WTC11 (cell line): ENCODE measurements at regions not wholly inside any gene's neighbourhood (a gene's known extent, or its start where the extent isn't known, plus 50 kb on each side); places are given as distances from the start of the nearest gene placed in this dataset.

Source experiments
- ATAC-seq: fragments of 200-7000 bp; cut with Tn5 transposase; 2 replicates; pipeline ENCODE4 v1.10.0; 2021; ENCODE audit warnings: mild to moderate bottlenecking, moderate library complexity
- CTCF ChIA-PET: fragments of 300-600 bp; sonication (Branson Sonifier 250); formaldehyde crosslinking; loops from one replicate; lab custom pipeline; 2021; ENCODE audit warnings: antibody characterized with exemption; lab: Charles Lee
- POLR2A ChIA-PET: fragments of 350-600 bp; sonication (Branson Sonifier 250); formaldehyde crosslinking; loops from one replicate; lab custom pipeline; 2021; ENCODE audit warnings: antibody characterized with exemption; lab: Charles Lee
- DNase-seq: peaks from one replicate; pipeline ENCODE4 v3.0.0; 2021; ENCODE audit warnings: low spot score
- H3K27ac Mint-ChIP-seq: 2 replicates; pipeline ENCODE4 v1.8.0; 2021; ENCODE audit warnings: mixed read lengths
- H3K27me3 Mint-ChIP-seq: 2 replicates; pipeline ENCODE4 v1.8.0; 2021; ENCODE audit warnings: low read depth, mild to moderate bottlenecking, moderate library complexity, mixed read lengths
- H3K36me3 Mint-ChIP-seq: 2 replicates; pipeline ENCODE4 v1.8.0; 2021; ENCODE audit warnings: mixed read lengths
- H3K4me1 Mint-ChIP-seq: 2 replicates; pipeline ENCODE4 v1.8.0; 2022; ENCODE audit warnings: mixed read lengths
- H3K4me3 Mint-ChIP-seq: 2 replicates; pipeline ENCODE4 v1.8.0; 2021; ENCODE audit warnings: mild to moderate bottlenecking, moderate library complexity, mixed read lengths
- H3K9me3 Mint-ChIP-seq: 2 replicates; pipeline ENCODE4 v1.8.0; 2021; ENCODE audit warnings: mixed read lengths
- GTF2I ChIP-seq: fragments of 250-450 bp; sonication (Bioruptor Pico); conservative IDR thresholded peaks from 2 replicates; pipeline ENCODE4 v1.4.0; 2021; ENCODE audit warnings: mild to moderate bottlenecking
- JAZF1 ChIP-seq: fragments of 250-450 bp; sonication (Bioruptor Pico); IDR thresholded peaks from 2 replicates; pipeline ENCODE4 v1.9.0; 2021; ENCODE audit warnings: moderate library complexity, mild to moderate bottlenecking, inconsistent platforms
- JUN ChIP-seq: sonication (generic); formaldehyde crosslinking; IDR thresholded peaks from 2 replicates; pipeline ENCODE4 v1.8.0; 2023; ENCODE audit warnings: mild to moderate bottlenecking, missing genetic modification reagents
- NR3C1 ChIP-seq: sonication (generic); formaldehyde crosslinking; conservative IDR thresholded peaks from 2 replicates; pipeline ENCODE4 v1.8.1; 2023; ENCODE audit warnings: low read depth, mild to moderate bottlenecking, missing genetic modification reagents
- PRRX2 ChIP-seq: fragments of 250-450 bp; sonication (Bioruptor Pico); IDR thresholded peaks from 2 replicates; pipeline ENCODE4 v1.8.0; 2021; ENCODE audit warnings: mild to moderate bottlenecking
- RORB ChIP-seq: fragments of 250-450 bp; sonication (Bioruptor Pico); IDR thresholded peaks from 2 replicates; pipeline ENCODE4 v1.9.0; 2021; ENCODE audit warnings: mild to moderate bottlenecking
- SMAD3 ChIP-seq: sonication (generic); formaldehyde crosslinking; IDR thresholded peaks from 2 replicates; pipeline ENCODE4 v1.8.0; 2022; ENCODE audit warnings: missing genetic modification reagents, mild to moderate bottlenecking, borderline replicate concordance
- SP1 ChIP-seq: sonication (generic); formaldehyde crosslinking; conservative IDR thresholded peaks from 2 replicates; pipeline ENCODE4 v1.8.1; 2022; ENCODE audit warnings: missing genetic modification reagents
- ZNF138 ChIP-seq: sonication (generic); formaldehyde crosslinking; conservative IDR thresholded peaks from 2 replicates; pipeline ENCODE4 v1.8.1; 2022; ENCODE audit warnings: mild to moderate bottlenecking, moderate library complexity, missing genetic modification reagents
- ZNF416 ChIP-seq: fragments of 250-450 bp; sonication (Bioruptor Pico); IDR thresholded peaks from 2 replicates; pipeline ENCODE4 v1.9.0; 2021; ENCODE audit warnings: mild to moderate bottlenecking, inconsistent platforms
- TF ChIP-seq, protein P1 (sequence below): sonication (generic); formaldehyde crosslinking; IDR thresholded peaks from 2 replicates; pipeline ENCODE4 v1.8.0; 2022; ENCODE audit warnings: mild to moderate bottlenecking, missing genetic modification reagents
- TF ChIP-seq, protein P2 (sequence below): sonication (generic); formaldehyde crosslinking; IDR thresholded peaks from 2 replicates; pipeline ENCODE4 v1.8.0; 2022; ENCODE audit warnings: missing genetic modification reagents
- TF ChIP-seq, protein P3 (sequence below): fragments of 250-450 bp; sonication (Bioruptor Pico); IDR thresholded peaks from 2 replicates; pipeline ENCODE4 v2.1.2; 2022; ENCODE audit warnings: mild to moderate bottlenecking, moderate library complexity
- TF ChIP-seq, protein P4 (sequence below): sonication (generic); formaldehyde crosslinking; IDR thresholded peaks from 2 replicates; pipeline ENCODE4 v1.8.1; 2023; ENCODE audit warnings: mild to moderate bottlenecking, missing genetic modification reagents
- TF ChIP-seq, protein P5 (sequence below): sonication (generic); formaldehyde crosslinking; conservative IDR thresholded peaks from 2 replicates; pipeline ENCODE4 v1.8.1; 2023; ENCODE audit warnings: mild to moderate bottlenecking, low read depth, missing genetic modification reagents, moderate library complexity
- TF ChIP-seq, protein P6 (sequence below): sonication (generic); formaldehyde crosslinking; IDR thresholded peaks from 2 replicates; pipeline ENCODE4 v1.8.0; 2023; ENCODE audit warnings: missing genetic modification reagents, mild to moderate bottlenecking, borderline replicate concordance
- TF ChIP-seq, protein P7 (sequence below): sonication (generic); formaldehyde crosslinking; IDR thresholded peaks from 2 replicates; pipeline ENCODE4 v1.8.1; 2023; ENCODE audit warnings: mild to moderate bottlenecking, missing genetic modification reagents, moderate library complexity
- TF ChIP-seq, protein P8 (sequence below): sonication (generic); formaldehyde crosslinking; IDR thresholded peaks from 2 replicates; pipeline ENCODE4 v1.8.1; 2022; ENCODE audit warnings: low read depth, missing genetic modification reagents, borderline replicate concordance

DNA sequence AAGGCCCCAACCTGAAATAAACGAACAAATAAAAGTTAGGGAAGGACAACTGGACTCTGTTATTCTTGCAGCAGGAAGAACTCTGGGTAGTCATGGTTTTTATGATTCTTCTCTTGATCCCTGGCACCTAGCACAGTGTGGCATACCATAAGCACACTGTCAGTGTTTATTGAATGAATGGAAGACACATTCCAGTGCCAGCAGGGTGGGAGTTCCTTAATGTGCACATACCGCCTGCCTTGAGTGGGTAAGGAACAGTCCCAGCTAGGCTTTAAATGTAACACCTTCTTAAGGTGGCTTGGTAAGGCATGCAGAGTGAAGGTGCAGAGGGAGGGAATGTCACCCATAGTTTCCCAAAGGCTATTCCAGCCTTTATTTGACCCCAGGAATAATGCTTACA is 162.9 kb upstream of the CEP162 start:
- ChIA-PET CTCF (interaction anchor here (1.3 kb wide), 1 partner anchor 9 kb away, joined by 3 read pairs; no protein-coding TSS in a partner anchor), POLR2A (no interaction called here)

DNA sequence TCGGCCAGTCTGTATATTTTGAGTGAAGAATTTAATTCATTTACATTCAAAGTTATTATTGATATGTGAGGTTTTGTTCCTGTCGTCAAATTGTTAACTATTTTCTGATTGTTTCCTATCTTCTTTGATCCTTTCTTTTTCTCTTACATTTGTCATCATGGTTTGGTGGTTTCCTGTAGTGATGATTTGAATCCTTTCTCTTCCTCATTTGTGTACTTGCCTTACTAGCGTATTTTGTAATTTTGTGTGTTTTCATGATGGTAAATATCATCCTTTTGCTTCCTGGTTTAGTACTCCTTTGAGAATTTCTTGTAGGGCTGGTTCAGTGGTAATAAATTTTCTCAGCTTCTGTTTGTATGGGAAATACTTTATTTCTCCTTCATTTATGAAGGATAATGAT is 151.7 kb upstream of the CEP162 start:
- Mint-ChIP-seq H3K4me3 (no peak overlapping the region), H3K27ac (no peak overlapping the region), H3K9me3 (peaks cover 19% of the 10 kb centered on the region), H3K4me1 (no peaks in the 10 kb centered on the region), H3K36me3 (no peaks in the 10 kb centered on the region), H3K27me3 (no peaks in the 10 kb centered on the region; the same call in 1 of the 2 replicates)
- TF ChIP-seq, protein P1, sequence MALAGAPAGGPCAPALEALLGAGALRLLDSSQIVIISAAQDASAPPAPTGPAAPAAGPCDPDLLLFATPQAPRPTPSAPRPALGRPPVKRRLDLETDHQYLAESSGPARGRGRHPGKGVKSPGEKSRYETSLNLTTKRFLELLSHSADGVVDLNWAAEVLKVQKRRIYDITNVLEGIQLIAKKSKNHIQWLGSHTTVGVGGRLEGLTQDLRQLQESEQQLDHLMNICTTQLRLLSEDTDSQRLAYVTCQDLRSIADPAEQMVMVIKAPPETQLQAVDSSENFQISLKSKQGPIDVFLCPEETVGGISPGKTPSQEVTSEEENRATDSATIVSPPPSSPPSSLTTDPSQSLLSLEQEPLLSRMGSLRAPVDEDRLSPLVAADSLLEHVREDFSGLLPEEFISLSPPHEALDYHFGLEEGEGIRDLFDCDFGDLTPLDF (CRISPR knock-in tag) = no peak
- no peak for TF ChIP-seq NR3C1 (CRISPR knock-in tag)
- TF ChIP-seq, protein P2, sequence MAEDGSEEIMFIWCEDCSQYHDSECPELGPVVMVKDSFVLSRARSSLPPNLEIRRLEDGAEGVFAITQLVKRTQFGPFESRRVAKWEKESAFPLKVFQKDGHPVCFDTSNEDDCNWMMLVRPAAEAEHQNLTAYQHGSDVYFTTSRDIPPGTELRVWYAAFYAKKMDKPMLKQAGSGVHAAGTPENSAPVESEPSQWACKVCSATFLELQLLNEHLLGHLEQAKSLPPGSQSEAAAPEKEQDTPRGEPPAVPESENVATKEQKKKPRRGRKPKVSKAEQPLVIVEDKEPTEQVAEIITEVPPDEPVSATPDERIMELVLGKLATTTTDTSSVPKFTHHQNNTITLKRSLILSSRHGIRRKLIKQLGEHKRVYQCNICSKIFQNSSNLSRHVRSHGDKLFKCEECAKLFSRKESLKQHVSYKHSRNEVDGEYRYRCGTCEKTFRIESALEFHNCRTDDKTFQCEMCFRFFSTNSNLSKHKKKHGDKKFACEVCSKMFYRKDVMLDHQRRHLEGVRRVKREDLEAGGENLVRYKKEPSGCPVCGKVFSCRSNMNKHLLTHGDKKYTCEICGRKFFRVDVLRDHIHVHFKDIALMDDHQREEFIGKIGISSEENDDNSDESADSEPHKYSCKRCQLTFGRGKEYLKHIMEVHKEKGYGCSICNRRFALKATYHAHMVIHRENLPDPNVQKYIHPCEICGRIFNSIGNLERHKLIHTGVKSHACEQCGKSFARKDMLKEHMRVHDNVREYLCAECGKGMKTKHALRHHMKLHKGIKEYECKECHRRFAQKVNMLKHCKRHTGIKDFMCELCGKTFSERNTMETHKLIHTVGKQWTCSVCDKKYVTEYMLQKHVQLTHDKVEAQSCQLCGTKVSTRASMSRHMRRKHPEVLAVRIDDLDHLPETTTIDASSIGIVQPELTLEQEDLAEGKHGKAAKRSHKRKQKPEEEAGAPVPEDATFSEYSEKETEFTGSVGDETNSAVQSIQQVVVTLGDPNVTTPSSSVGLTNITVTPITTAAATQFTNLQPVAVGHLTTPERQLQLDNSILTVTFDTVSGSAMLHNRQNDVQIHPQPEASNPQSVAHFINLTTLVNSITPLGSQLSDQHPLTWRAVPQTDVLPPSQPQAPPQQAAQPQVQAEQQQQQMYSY (CRISPR knock-in tag) = no peak
- TF ChIP-seq JAZF1 (CRISPR knock-in tag) = no peak
- TF ChIP-seq, protein P3, sequence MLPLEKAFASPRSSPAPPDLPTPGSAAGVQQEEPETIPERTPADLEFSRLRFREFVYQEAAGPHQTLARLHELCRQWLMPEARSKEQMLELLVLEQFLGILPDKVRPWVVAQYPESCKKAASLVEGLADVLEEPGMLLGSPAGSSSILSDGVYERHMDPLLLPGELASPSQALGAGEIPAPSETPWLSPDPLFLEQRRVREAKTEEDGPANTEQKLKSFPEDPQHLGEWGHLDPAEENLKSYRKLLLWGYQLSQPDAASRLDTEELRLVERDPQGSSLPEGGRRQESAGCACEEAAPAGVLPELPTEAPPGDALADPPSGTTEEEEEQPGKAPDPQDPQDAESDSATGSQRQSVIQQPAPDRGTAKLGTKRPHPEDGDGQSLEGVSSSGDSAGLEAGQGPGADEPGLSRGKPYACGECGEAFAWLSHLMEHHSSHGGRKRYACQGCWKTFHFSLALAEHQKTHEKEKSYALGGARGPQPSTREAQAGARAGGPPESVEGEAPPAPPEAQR (CRISPR knock-in tag) = no peak
- TF ChIP-seq, protein P4, sequence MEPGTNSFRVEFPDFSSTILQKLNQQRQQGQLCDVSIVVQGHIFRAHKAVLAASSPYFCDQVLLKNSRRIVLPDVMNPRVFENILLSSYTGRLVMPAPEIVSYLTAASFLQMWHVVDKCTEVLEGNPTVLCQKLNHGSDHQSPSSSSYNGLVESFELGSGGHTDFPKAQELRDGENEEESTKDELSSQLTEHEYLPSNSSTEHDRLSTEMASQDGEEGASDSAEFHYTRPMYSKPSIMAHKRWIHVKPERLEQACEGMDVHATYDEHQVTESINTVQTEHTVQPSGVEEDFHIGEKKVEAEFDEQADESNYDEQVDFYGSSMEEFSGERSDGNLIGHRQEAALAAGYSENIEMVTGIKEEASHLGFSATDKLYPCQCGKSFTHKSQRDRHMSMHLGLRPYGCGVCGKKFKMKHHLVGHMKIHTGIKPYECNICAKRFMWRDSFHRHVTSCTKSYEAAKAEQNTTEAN (CRISPR knock-in tag) = no peak
- TF ChIP-seq JUN (CRISPR knock-in tag) = no peak
- TF ChIP-seq, protein P5, sequence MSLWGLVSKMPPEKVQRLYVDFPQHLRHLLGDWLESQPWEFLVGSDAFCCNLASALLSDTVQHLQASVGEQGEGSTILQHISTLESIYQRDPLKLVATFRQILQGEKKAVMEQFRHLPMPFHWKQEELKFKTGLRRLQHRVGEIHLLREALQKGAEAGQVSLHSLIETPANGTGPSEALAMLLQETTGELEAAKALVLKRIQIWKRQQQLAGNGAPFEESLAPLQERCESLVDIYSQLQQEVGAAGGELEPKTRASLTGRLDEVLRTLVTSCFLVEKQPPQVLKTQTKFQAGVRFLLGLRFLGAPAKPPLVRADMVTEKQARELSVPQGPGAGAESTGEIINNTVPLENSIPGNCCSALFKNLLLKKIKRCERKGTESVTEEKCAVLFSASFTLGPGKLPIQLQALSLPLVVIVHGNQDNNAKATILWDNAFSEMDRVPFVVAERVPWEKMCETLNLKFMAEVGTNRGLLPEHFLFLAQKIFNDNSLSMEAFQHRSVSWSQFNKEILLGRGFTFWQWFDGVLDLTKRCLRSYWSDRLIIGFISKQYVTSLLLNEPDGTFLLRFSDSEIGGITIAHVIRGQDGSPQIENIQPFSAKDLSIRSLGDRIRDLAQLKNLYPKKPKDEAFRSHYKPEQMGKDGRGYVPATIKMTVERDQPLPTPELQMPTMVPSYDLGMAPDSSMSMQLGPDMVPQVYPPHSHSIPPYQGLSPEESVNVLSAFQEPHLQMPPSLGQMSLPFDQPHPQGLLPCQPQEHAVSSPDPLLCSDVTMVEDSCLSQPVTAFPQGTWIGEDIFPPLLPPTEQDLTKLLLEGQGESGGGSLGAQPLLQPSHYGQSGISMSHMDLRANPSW = no peak
- no peak for TF ChIP-seq SP1 (CRISPR knock-in tag)
- no peak for TF ChIP-seq ZNF416 (CRISPR knock-in tag)
- TF ChIP-seq RORB (CRISPR knock-in tag) = no peak
- TF ChIP-seq, protein P6, sequence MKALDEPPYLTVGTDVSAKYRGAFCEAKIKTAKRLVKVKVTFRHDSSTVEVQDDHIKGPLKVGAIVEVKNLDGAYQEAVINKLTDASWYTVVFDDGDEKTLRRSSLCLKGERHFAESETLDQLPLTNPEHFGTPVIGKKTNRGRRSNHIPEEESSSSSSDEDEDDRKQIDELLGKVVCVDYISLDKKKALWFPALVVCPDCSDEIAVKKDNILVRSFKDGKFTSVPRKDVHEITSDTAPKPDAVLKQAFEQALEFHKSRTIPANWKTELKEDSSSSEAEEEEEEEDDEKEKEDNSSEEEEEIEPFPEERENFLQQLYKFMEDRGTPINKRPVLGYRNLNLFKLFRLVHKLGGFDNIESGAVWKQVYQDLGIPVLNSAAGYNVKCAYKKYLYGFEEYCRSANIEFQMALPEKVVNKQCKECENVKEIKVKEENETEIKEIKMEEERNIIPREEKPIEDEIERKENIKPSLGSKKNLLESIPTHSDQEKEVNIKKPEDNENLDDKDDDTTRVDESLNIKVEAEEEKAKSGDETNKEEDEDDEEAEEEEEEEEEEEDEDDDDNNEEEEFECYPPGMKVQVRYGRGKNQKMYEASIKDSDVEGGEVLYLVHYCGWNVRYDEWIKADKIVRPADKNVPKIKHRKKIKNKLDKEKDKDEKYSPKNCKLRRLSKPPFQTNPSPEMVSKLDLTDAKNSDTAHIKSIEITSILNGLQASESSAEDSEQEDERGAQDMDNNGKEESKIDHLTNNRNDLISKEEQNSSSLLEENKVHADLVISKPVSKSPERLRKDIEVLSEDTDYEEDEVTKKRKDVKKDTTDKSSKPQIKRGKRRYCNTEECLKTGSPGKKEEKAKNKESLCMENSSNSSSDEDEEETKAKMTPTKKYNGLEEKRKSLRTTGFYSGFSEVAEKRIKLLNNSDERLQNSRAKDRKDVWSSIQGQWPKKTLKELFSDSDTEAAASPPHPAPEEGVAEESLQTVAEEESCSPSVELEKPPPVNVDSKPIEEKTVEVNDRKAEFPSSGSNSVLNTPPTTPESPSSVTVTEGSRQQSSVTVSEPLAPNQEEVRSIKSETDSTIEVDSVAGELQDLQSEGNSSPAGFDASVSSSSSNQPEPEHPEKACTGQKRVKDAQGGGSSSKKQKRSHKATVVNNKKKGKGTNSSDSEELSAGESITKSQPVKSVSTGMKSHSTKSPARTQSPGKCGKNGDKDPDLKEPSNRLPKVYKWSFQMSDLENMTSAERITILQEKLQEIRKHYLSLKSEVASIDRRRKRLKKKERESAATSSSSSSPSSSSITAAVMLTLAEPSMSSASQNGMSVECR (CRISPR knock-in tag) = no peak
- TF ChIP-seq, protein P7, sequence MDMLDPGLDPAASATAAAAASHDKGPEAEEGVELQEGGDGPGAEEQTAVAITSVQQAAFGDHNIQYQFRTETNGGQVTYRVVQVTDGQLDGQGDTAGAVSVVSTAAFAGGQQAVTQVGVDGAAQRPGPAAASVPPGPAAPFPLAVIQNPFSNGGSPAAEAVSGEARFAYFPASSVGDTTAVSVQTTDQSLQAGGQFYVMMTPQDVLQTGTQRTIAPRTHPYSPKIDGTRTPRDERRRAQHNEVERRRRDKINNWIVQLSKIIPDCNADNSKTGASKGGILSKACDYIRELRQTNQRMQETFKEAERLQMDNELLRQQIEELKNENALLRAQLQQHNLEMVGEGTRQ (CRISPR knock-in tag) = no peak
- CTCF ChIA-PET = no interaction called here
- ATAC-seq = no peak
- POLR2A ChIA-PET = no interaction called here
- no peak for DNase-seq

More for the DNA sequence above, 162.9 kb upstream of the CEP162 start:
- TF ChIP-seq SMAD3 = no peak
- TF ChIP-seq, protein P8, sequence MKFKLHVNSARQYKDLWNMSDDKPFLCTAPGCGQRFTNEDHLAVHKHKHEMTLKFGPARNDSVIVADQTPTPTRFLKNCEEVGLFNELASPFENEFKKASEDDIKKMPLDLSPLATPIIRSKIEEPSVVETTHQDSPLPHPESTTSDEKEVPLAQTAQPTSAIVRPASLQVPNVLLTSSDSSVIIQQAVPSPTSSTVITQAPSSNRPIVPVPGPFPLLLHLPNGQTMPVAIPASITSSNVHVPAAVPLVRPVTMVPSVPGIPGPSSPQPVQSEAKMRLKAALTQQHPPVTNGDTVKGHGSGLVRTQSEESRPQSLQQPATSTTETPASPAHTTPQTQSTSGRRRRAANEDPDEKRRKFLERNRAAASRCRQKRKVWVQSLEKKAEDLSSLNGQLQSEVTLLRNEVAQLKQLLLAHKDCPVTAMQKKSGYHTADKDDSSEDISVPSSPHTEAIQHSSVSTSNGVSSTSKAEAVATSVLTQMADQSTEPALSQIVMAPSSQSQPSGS = no peak
- no peak for TF ChIP-seq PRRX2 (CRISPR knock-in tag)
- TF ChIP-seq GTF2I (CRISPR knock-in tag) = no peak
- no peak for TF ChIP-seq ZNF138 (CRISPR knock-in tag)
- Mint-ChIP-seq H3K27me3 (no peaks in the 10 kb centered on the region), H3K4me3 (no peak overlapping the region), H3K27ac (no peak overlapping the region), H3K36me3 (no peaks in the 10 kb centered on the region), H3K9me3 (peaks cover 19% of the 10 kb centered on the region), H3K4me1 (no peaks in the 10 kb centered on the region)
- ATAC-seq = peak; percentile 50
- no peak for DNase-seq
